Vagina (tissue), 2 donors: ENCODE measurements at regions not wholly inside any gene's neighbourhood (a gene's known extent, or its start where the extent isn't known, plus 50 kb on each side); places are given as distances from the start of the nearest gene placed in this dataset.

Experiments
- DNase-seq, 2 donors: peaks; one replicate each; pipeline ENCODE4 v3.0.0-alpha.2; 2017; ENCODE audit errors: extremely low spot score in 2 of 2
- H3K27ac ChIP-seq: fragments of 200-600 bp; sonication (generic); one replicate; pipeline ENCODE4 v1.5.1; 2019
- H3K27me3 ChIP-seq: fragments of 200-600 bp; sonication (generic); one replicate; pipeline ENCODE4 v1.5.1; 2019
- H3K36me3 ChIP-seq, 2 donors: fragments of 200-600 bp; sonication (generic); one replicate each; pipeline ENCODE4 v1.5.1; 2017 to 2019
- H3K4me1 ChIP-seq: fragments of 200-600 bp; sonication (generic); one replicate; pipeline ENCODE4 v1.5.1; 2019
- H3K4me3 ChIP-seq, 2 donors: fragments of 200-600 bp; sonication (generic); 1 replicate in 1 of 2; 2 replicates in 1 of 2; pipeline ENCODE4 v1.5.1; 2016 to 2019
- H3K9me3 ChIP-seq: fragments of 200-600 bp; sonication (generic); one replicate; pipeline ENCODE4 v1.5.1; 2019
- CTCF ChIP-seq, 3 experiments: fragments of 450-650 bp in 2 of 3; fragments of 200-600 bp in 1 of 3; sonication (generic) in 1 of 3; IDR thresholded peaks; one replicate each; pipeline ENCODE4 v1.5.1; 2017 to 2019; ENCODE audit warnings: antibody characterized with exemption in 3 of 3, mild to moderate bottlenecking in 2 of 3, moderate library complexity in 2 of 3
- POLR2A ChIP-seq, 2 donors: fragments of 450-650 bp; IDR thresholded peaks; one replicate each; pipeline ENCODE4 v1.6.1; 2017; ENCODE audit warnings: antibody characterized with exemption in 2 of 2, mild to moderate bottlenecking in 2 of 2, moderate library complexity in 2 of 2
- POLR2AphosphoS5 ChIP-seq, 2 donors: sonication (generic); formaldehyde crosslinking; IDR thresholded peaks; one replicate each; pipeline ENCODE4 v1.9.0; 2017; ENCODE audit warnings: antibody characterized with exemption in 2 of 2, mild to moderate bottlenecking in 2 of 2, low read depth in 1 of 2; ENCODE audit not compliant: insufficient read depth in 1 of 2
- intact Hi-C: fragments of 100-400 bp; cut with DNase I; formaldehyde crosslinking; loops from one replicate; pipeline ENCODE4 v1.15.1; 2023

- Histone ChIP-seq H3K27me3 (no peaks in the 10 kb centered on the region), H3K9me3 (peaks cover 5% of the 10 kb centered on the region), H3K4me3 (no peak overlapping the region), H3K36me3 (no peaks in the 10 kb centered on the region), H3K4me1 (no peaks in the 10 kb centered on the region), H3K27ac (no peak overlapping the region)
- intact Hi-C loops, result no loop called here
- DNase-seq, result peak; percentile 52 to 81
- no peak for TF ChIP-seq CTCF (IDR thresholded peaks at IDR 0.05)
- TF ChIP-seq POLR2AphosphoS5 (IDR thresholded peaks at IDR 0.05; ENCODE audit: insufficient read depth in 1 of 2, low read depth in 1 of 2), result no peak
- no peak for TF ChIP-seq POLR2A (IDR thresholded peaks at IDR 0.05)
These were observed 62.9 kb downstream of the MYEOV start for GRCh38 chr11:69356703-69357457.

- DNase-seq, result peak; percentile 31 to 60
- peaks cover 5% of the 10 kb centered on the region for H3K9me3 ChIP-seq
- no peaks in the 10 kb centered on the region for H3K36me3 ChIP-seq
- H3K4me3 ChIP-seq, result no peak overlapping the region
- intact Hi-C loops, result no loop called here
- H3K27ac ChIP-seq, result no peak overlapping the region
- TF ChIP-seq POLR2A (IDR thresholded peaks at IDR 0.05) (no peak), CTCF (IDR thresholded peaks at IDR 0.05) (no peak), POLR2AphosphoS5 (IDR thresholded peaks at IDR 0.05; ENCODE audit: insufficient read depth in 1 of 2, low read depth in 1 of 2) (no peak)
- no peaks in the 10 kb centered on the region for H3K27me3 ChIP-seq
- no peaks in the 10 kb centered on the region for H3K4me1 ChIP-seq
These were observed 63.8 kb downstream of the MYEOV start for GRCh38 chr11:69357458-69358397.

GRCh38 chr11:69358398-69359020 lies 64.6 kb downstream of the MYEOV start:
- peak; percentile 58 to 88 for DNase-seq
- H3K4me3 ChIP-seq, result no peak overlapping the region
- H3K36me3 ChIP-seq, result no peaks in the 10 kb centered on the region
- intact Hi-C loops, result no loop called here
- peaks cover 5% of the 10 kb centered on the region for H3K9me3 ChIP-seq
- no peak overlapping the region for H3K27ac ChIP-seq
- H3K27me3 ChIP-seq, result no peaks in the 10 kb centered on the region
- H3K4me1 ChIP-seq, result no peaks in the 10 kb centered on the region
- TF ChIP-seq CTCF (IDR thresholded peaks at IDR 0.05) (no peak), POLR2A (IDR thresholded peaks at IDR 0.05) (no peak), POLR2AphosphoS5 (IDR thresholded peaks at IDR 0.05; ENCODE audit: insufficient read depth in 1 of 2, low read depth in 1 of 2) (no peak)

- Histone ChIP-seq H3K9me3 (peaks cover 5% of the 10 kb centered on the region), H3K27me3 (no peaks in the 10 kb centered on the region), H3K27ac (no peak overlapping the region), H3K36me3 (no peaks in the 10 kb centered on the region), H3K4me3 (no peak overlapping the region), H3K4me1 (no peaks in the 10 kb centered on the region)
- TF ChIP-seq CTCF (IDR thresholded peaks at IDR 0.05) (no peak), POLR2A (IDR thresholded peaks at IDR 0.05) (no peak), POLR2AphosphoS5 (IDR thresholded peaks at IDR 0.05; ENCODE audit: insufficient read depth in 1 of 2, low read depth in 1 of 2) (no peak)
- intact Hi-C loops, result no loop called here
- peak; percentile 40 to 43 for DNase-seq
These were observed 66.0 kb downstream of the MYEOV start for GRCh38 chr11:69359735-69360480.
